ENCODE measurements at regions not wholly inside any gene's neighbourhood (a gene's known extent, or its start where the extent isn't known, plus 50 kb on each side); places are given as distances from the start of the nearest gene placed in this dataset.

DNA sequence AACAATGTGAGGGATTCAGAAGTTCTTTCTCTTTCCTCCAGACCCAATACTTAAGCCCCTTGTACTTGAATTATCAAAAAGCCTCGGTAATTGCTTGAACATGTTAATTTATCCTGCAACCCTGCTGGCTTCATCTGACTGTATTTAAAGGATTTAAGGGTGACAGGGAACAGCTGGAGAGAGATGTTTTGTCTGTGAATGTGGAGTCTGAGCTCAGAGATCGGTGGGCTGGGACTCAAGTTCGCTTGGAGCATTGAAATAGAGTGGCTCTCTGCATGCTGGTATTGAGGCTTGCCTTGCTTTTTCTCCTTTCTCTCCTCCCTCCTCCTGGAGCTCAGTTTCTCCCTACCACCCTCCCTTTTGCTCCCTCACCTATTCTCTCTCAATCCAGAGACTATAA, 73.6 kb downstream of the BOD1L2 start:
- DNase-seq (ENCODE audit: low read depth in 1 of 2, low spot score in 1 of 2), result no peak
- peaks cover 5% of the 10 kb centered on the region for H3K27me3 ChIP-seq (ENCODE audit: insufficient read depth, poor library complexity, severe bottlenecking)
- TF ChIP-seq CTCF (IDR thresholded peaks at IDR 0.05; ENCODE audit: insufficient read depth, low read length) (no peak), POLR2AphosphoS5 (IDR thresholded peaks at IDR 0.05; ENCODE audit: low read depth) (no peak), SPI1 (IDR thresholded peaks at IDR 0.05; ENCODE audit: borderline replicate concordance, low read depth) (no peak), GABPA (IDR thresholded peaks at IDR 0.05; ENCODE audit: low read depth) (no peak)
- TF ChIP-seq, protein P1, sequence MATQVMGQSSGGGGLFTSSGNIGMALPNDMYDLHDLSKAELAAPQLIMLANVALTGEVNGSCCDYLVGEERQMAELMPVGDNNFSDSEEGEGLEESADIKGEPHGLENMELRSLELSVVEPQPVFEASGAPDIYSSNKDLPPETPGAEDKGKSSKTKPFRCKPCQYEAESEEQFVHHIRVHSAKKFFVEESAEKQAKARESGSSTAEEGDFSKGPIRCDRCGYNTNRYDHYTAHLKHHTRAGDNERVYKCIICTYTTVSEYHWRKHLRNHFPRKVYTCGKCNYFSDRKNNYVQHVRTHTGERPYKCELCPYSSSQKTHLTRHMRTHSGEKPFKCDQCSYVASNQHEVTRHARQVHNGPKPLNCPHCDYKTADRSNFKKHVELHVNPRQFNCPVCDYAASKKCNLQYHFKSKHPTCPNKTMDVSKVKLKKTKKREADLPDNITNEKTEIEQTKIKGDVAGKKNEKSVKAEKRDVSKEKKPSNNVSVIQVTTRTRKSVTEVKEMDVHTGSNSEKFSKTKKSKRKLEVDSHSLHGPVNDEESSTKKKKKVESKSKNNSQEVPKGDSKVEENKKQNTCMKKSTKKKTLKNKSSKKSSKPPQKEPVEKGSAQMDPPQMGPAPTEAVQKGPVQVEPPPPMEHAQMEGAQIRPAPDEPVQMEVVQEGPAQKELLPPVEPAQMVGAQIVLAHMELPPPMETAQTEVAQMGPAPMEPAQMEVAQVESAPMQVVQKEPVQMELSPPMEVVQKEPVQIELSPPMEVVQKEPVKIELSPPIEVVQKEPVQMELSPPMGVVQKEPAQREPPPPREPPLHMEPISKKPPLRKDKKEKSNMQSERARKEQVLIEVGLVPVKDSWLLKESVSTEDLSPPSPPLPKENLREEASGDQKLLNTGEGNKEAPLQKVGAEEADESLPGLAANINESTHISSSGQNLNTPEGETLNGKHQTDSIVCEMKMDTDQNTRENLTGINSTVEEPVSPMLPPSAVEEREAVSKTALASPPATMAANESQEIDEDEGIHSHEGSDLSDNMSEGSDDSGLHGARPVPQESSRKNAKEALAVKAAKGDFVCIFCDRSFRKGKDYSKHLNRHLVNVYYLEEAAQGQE (IDR thresholded peaks at IDR 0.05; ENCODE audit: insufficient replicate concordance, low read depth), result no peak
- H3K4me3 ChIP-seq (replicated peaks; ENCODE audit: insufficient read depth, low read length), result no peak overlapping the region
- H3K27ac ChIP-seq (replicated peaks), result no peak overlapping the region

- Histone ChIP-seq H3K27ac (replicated peaks) (no peak overlapping the region), H3K27me3 (ENCODE audit: insufficient read depth, poor library complexity, severe bottlenecking) (peaks cover 5% of the 10 kb centered on the region), H3K4me3 (replicated peaks; ENCODE audit: insufficient read depth, low read length) (no peak overlapping the region)
- DNase-seq (ENCODE audit: low read depth in 1 of 2, low spot score in 1 of 2), result no peak
- TF ChIP-seq SPI1 (IDR thresholded peaks at IDR 0.05; ENCODE audit: borderline replicate concordance, low read depth), result no peak
- no peak for TF ChIP-seq POLR2AphosphoS5 (IDR thresholded peaks at IDR 0.05; ENCODE audit: low read depth)
- TF ChIP-seq CTCF (IDR thresholded peaks at IDR 0.05; ENCODE audit: insufficient read depth, low read length), result no peak
- no peak for TF ChIP-seq GABPA (IDR thresholded peaks at IDR 0.05; ENCODE audit: low read depth)
- TF ChIP-seq, protein P1 (IDR thresholded peaks at IDR 0.05; ENCODE audit: insufficient replicate concordance, low read depth), result no peak
These were observed 74.1 kb downstream of the BOD1L2 start for GRCh38 chr18:57220930-57221483.

- H3K27ac ChIP-seq (replicated peaks), result no peak overlapping the region
- DNase-seq (ENCODE audit: low read depth in 1 of 2, low spot score in 1 of 2), result no peak
These were observed 76.4 kb downstream of the BOD1L2 start for GRCh38 chr18:57223144-57223870.

More at GRCh38 chr18:57223144-57223870, 76.4 kb downstream of the BOD1L2 start:
- Histone ChIP-seq H3K27me3 (ENCODE audit: insufficient read depth, poor library complexity, severe bottlenecking) (peaks cover 4% of the 10 kb centered on the region), H3K4me3 (replicated peaks; ENCODE audit: insufficient read depth, low read length) (no peak overlapping the region)
- no peak for TF ChIP-seq POLR2AphosphoS5 (IDR thresholded peaks at IDR 0.05; ENCODE audit: low read depth)
- no peak for TF ChIP-seq SPI1 (IDR thresholded peaks at IDR 0.05; ENCODE audit: borderline replicate concordance, low read depth)
- TF ChIP-seq GABPA (IDR thresholded peaks at IDR 0.05; ENCODE audit: low read depth), result no peak
- TF ChIP-seq CTCF (IDR thresholded peaks at IDR 0.05; ENCODE audit: insufficient read depth, low read length), result no peak
- TF ChIP-seq, protein P1 (IDR thresholded peaks at IDR 0.05; ENCODE audit: insufficient replicate concordance, low read depth), result no peak

Measured in HL-60 (cell line).